ENCODE measurements at regions not wholly inside any gene's neighbourhood (a gene's known extent, or its start where the extent isn't known, plus 50 kb on each side); places are given as distances from the start of the nearest gene placed in this dataset.

DNA sequence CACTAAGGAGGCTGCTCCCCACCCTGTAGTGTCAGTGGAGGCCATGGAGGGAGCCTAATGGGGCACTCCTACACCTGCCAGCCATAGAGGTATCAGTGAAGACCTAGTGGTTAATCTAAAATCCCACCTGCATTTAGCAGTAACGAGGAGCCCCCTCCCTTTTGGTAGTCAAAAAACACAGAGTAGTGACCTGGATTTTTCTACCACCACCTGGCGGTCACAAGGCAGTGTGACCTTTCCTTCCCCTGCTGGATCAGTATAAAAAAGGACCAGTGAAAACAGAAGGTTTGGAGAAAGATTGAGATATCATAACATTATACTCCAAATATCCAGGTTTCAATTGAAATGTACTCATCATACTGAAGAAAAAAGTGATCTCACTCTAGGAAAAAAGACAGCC, 241.2 kb downstream of the PYDC2 start:
- TF ChIP-seq, protein P1, sequence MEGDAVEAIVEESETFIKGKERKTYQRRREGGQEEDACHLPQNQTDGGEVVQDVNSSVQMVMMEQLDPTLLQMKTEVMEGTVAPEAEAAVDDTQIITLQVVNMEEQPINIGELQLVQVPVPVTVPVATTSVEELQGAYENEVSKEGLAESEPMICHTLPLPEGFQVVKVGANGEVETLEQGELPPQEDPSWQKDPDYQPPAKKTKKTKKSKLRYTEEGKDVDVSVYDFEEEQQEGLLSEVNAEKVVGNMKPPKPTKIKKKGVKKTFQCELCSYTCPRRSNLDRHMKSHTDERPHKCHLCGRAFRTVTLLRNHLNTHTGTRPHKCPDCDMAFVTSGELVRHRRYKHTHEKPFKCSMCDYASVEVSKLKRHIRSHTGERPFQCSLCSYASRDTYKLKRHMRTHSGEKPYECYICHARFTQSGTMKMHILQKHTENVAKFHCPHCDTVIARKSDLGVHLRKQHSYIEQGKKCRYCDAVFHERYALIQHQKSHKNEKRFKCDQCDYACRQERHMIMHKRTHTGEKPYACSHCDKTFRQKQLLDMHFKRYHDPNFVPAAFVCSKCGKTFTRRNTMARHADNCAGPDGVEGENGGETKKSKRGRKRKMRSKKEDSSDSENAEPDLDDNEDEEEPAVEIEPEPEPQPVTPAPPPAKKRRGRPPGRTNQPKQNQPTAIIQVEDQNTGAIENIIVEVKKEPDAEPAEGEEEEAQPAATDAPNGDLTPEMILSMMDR (IDR thresholded peaks at IDR 0.05) = no peak
- no peak for TF ChIP-seq POLR2A (IDR thresholded peaks at IDR 0.05)

All from lower leg skin (tissue), 3 donors.